H9 (cell line): ENCODE measurements at regions not wholly inside any gene's neighbourhood (a gene's known extent, or its start where the extent isn't known, plus 50 kb on each side); places are given as distances from the start of the nearest gene placed in this dataset.

Experiments
- DNase-seq: peaks from one replicate; pipeline ENCODE4 v3.0.0-alpha.2; 2017
- H2AFZ ChIP-seq: one replicate; pipeline ENCODE4 v1.6.1; 2013; ENCODE audit warnings: mild to moderate bottlenecking, low read length, control low read depth, moderate library complexity
- H2AK5ac ChIP-seq: 2 replicates; pipeline ENCODE4 v1.6.1; 2013; ENCODE audit warnings: low read length, control low read depth, mixed read lengths; ENCODE audit not compliant: insufficient read length
- H2BK120ac ChIP-seq: one replicate; pipeline ENCODE4 v1.6.1; 2013; ENCODE audit warnings: low read depth, mild to moderate bottlenecking, low read length, control low read depth, inconsistent platforms; ENCODE audit not compliant: poor library complexity, severe bottlenecking
- H2BK12ac ChIP-seq: 2 replicates; pipeline ENCODE4 v1.6.1; 2013; ENCODE audit warnings: low read length, control low read depth, mixed read lengths, low read depth; ENCODE audit not compliant: insufficient read length
- H2BK15ac ChIP-seq: 2 replicates; pipeline ENCODE4 v1.6.1; 2013; ENCODE audit warnings: low read depth, low read length, control low read depth
- H2BK20ac ChIP-seq: one replicate; pipeline ENCODE4 v1.6.1; 2013; ENCODE audit warnings: low read depth, mild to moderate bottlenecking, low read length, control low read depth, inconsistent platforms; ENCODE audit not compliant: poor library complexity, severe bottlenecking
- H2BK5ac ChIP-seq: 2 replicates; pipeline ENCODE4 v1.6.1; 2013; ENCODE audit warnings: low read length, control low read depth, mixed read lengths; ENCODE audit not compliant: insufficient read length
- H3K14ac ChIP-seq: 2 replicates; pipeline ENCODE4 v1.6.1; 2013; ENCODE audit warnings: low read length, control low read depth; ENCODE audit not compliant: insufficient read depth
- H3K18ac ChIP-seq: 2 replicates; pipeline ENCODE4 v1.6.1; 2013; ENCODE audit warnings: low read depth, mild to moderate bottlenecking, mixed read lengths, low read length, control low read depth; ENCODE audit not compliant: insufficient read length
- H3K23ac ChIP-seq: 2 replicates; pipeline ENCODE4 v1.6.1; 2013; ENCODE audit warnings: low read length, control low read depth, mixed read lengths, low read depth; ENCODE audit not compliant: insufficient read length
- H3K23me2 ChIP-seq: 2 replicates; pipeline ENCODE4 v1.6.1; 2013; ENCODE audit warnings: low read depth, mild to moderate bottlenecking, mixed read lengths, low read length, control low read depth; ENCODE audit not compliant: insufficient read length, poor library complexity, severe bottlenecking
- H3K27ac ChIP-seq: 2 replicates; pipeline ENCODE4 v1.5.1; 2013; ENCODE audit warnings: low read length, control low read depth, mixed read lengths, low read depth; ENCODE audit not compliant: insufficient read length
- H3K27me3 ChIP-seq: 2 replicates; pipeline ENCODE4 v1.6.1; 2013; ENCODE audit warnings: low read length, control low read depth, inconsistent platforms; ENCODE audit not compliant: insufficient read depth
- H3K4ac ChIP-seq: 2 replicates; pipeline ENCODE4 v1.6.1; 2013; ENCODE audit warnings: low read depth, mild to moderate bottlenecking, control low read depth, inconsistent platforms, low read length, moderate library complexity
- H3K4me1 ChIP-seq: 2 replicates; pipeline ENCODE4 v1.6.1; 2013; ENCODE audit warnings: low read length, control low read depth, inconsistent platforms; ENCODE audit not compliant: insufficient read depth
- H3K4me2 ChIP-seq: 2 replicates; pipeline ENCODE4 v1.6.1; 2013; ENCODE audit warnings: low read length, control low read depth, mixed read lengths; ENCODE audit not compliant: insufficient read length, insufficient read depth
- H3K56ac ChIP-seq: 2 replicates; pipeline ENCODE4 v1.6.1; 2013; ENCODE audit warnings: low read depth, mild to moderate bottlenecking, mixed read lengths, low read length, control low read depth; ENCODE audit not compliant: insufficient read length
- H3K79me1 ChIP-seq: 2 replicates; pipeline ENCODE4 v1.6.1; 2013; ENCODE audit warnings: low read depth, mild to moderate bottlenecking, moderate library complexity, low read length, control low read depth, inconsistent platforms; ENCODE audit not compliant: insufficient read depth, poor library complexity, severe bottlenecking
- H3K79me2 ChIP-seq: 2 replicates; pipeline ENCODE4 v1.6.1; 2013; ENCODE audit warnings: low read length, control low read depth, inconsistent platforms; ENCODE audit not compliant: insufficient read depth
- H3K9ac ChIP-seq: 2 replicates; pipeline ENCODE4 v1.6.1; 2013; ENCODE audit warnings: low read length, control low read depth, mixed read lengths; ENCODE audit not compliant: insufficient read length; ENCODE audit errors: extremely low read depth
- H3K9me3 ChIP-seq: one replicate; pipeline ENCODE4 v1.6.1; 2013; ENCODE audit warnings: low read depth, low read length, inconsistent platforms; ENCODE audit not compliant: control insufficient read depth
- H3T11ph ChIP-seq: one replicate; pipeline ENCODE4 v1.6.1; 2013; ENCODE audit warnings: mild to moderate bottlenecking, low read length, control low read depth, inconsistent platforms
- H4K20me1 ChIP-seq: one replicate; pipeline ENCODE4 v1.6.1; 2013; ENCODE audit not compliant: control insufficient read depth, insufficient read length, insufficient read depth
- H4K5ac ChIP-seq: 2 replicates; pipeline ENCODE4 v1.6.1; 2013; ENCODE audit warnings: low read depth, mild to moderate bottlenecking, mixed read lengths, low read length, control low read depth; ENCODE audit not compliant: insufficient read length
- H4K8ac ChIP-seq: replicated peaks from 2 replicates; pipeline ENCODE4 v1.6.1; 2013; ENCODE audit warnings: low read length, control low read depth, mixed read lengths, low read depth; ENCODE audit not compliant: insufficient read length
- H4K91ac ChIP-seq: 2 replicates; pipeline ENCODE4 v1.6.1; 2013; ENCODE audit warnings: low read depth, mild to moderate bottlenecking, moderate library complexity, mixed read lengths, low read length, control low read depth; ENCODE audit not compliant: insufficient read length
- H3K27ac Mint-ChIP-seq, 3 experiments: 2 replicates in 2 of 3; 3 replicates in 1 of 3; pipeline ENCODE4 v1.8.0; 2020 to 2021; ENCODE audit warnings: mixed read lengths in 3 of 3, mild to moderate bottlenecking in 1 of 3, moderate library complexity in 1 of 3
- H3K27me3 Mint-ChIP-seq: 2 replicates; pipeline ENCODE4 v1.8.0; 2021; ENCODE audit warnings: low read depth, mild to moderate bottlenecking, moderate library complexity, mixed read lengths
- H3K36me3 Mint-ChIP-seq, 3 experiments: 2 replicates in 2 of 3; 3 replicates in 1 of 3; pipeline ENCODE4 v1.8.0; 2020 to 2021; ENCODE audit warnings: low read depth in 3 of 3, mixed read lengths in 3 of 3; ENCODE audit not compliant: insufficient read depth in 1 of 3
- H3K4me1 Mint-ChIP-seq, 2 experiments: 2 replicates each; pipeline ENCODE4 v1.8.0; 2020; ENCODE audit warnings: mixed read lengths in 2 of 2
- H3K4me3 Mint-ChIP-seq, 2 experiments: 2 replicates in 1 of 2; 3 replicates in 1 of 2; pipeline ENCODE4 v1.8.0; 2020 to 2021; ENCODE audit warnings: mild to moderate bottlenecking in 2 of 2, mixed read lengths in 2 of 2, moderate library complexity in 1 of 2
- H3K9me3 Mint-ChIP-seq, 2 experiments: 2 replicates in 1 of 2; 3 replicates in 1 of 2; pipeline ENCODE4 v1.8.0; 2020; ENCODE audit warnings: mild to moderate bottlenecking in 2 of 2, mixed read lengths in 2 of 2, moderate library complexity in 1 of 2
- WGBS: extraction: QIAGEN DNeasy Blood & Tissue Kit; methylation state at CpG from one replicate; pipeline ENCODE4 v1.1.7; 2013; ENCODE audit warnings: missing lambda C conversion rate, low lambda C conversion rate, mixed read lengths; ENCODE audit not compliant: insufficient read length; ENCODE audit errors: extremely low coverage; 5-methylcytosine and 5-hydroxymethylcytosine counted together
- TF ChIP-seq, protein P1 (sequence below): fragments of 200-600 bp; sonication (generic); conservative IDR thresholded peaks from 3 replicates; pipeline ENCODE4 v1.8.0; 2021; ENCODE audit warnings: antibody characterized with exemption, mild to moderate bottlenecking

DNA sequence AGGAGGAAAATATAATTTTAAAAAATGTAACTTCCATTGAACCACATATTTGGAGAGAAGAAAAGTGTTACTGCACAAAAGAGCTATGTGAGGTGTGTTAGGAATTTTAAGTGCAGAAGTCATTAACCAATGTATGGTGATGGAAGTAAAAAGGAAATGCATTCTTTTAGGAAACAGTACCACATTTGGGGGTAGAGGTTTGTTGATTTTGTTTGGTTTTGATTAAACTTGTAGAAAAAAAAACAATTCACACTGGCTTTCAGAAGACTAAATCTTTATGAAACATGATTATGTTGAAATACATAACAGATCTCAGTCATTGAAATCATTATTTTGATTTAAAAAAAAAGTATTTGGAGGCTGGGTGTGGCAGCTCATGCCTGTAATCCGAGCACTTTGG is 1287.0 kb upstream of the GJE1 start:
- H3K4me1 ChIP-seq: no peaks in the 10 kb centered on the region
- Mint-ChIP-seq H3K27ac (no peak overlapping the region), H3K4me3 (no peak overlapping the region), H3K36me3 (no peaks in the 10 kb centered on the region), H3K27me3 (no peaks in the 10 kb centered on the region), H3K9me3 (no peaks in the 10 kb centered on the region; a peak in 1 of 5 replicates), H3K4me1 (no peaks in the 10 kb centered on the region)
- no peak overlapping the region for H4K5ac ChIP-seq
- H3K9me3 ChIP-seq: no peaks in the 10 kb centered on the region
- TF ChIP-seq, protein P1, sequence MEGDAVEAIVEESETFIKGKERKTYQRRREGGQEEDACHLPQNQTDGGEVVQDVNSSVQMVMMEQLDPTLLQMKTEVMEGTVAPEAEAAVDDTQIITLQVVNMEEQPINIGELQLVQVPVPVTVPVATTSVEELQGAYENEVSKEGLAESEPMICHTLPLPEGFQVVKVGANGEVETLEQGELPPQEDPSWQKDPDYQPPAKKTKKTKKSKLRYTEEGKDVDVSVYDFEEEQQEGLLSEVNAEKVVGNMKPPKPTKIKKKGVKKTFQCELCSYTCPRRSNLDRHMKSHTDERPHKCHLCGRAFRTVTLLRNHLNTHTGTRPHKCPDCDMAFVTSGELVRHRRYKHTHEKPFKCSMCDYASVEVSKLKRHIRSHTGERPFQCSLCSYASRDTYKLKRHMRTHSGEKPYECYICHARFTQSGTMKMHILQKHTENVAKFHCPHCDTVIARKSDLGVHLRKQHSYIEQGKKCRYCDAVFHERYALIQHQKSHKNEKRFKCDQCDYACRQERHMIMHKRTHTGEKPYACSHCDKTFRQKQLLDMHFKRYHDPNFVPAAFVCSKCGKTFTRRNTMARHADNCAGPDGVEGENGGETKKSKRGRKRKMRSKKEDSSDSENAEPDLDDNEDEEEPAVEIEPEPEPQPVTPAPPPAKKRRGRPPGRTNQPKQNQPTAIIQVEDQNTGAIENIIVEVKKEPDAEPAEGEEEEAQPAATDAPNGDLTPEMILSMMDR: no peak
- no peak overlapping the region for H2BK12ac ChIP-seq
- WGBS: no CpG with 5 or more reads among the region's 1 CpG
- H2AFZ ChIP-seq: no peak overlapping the region
- H4K20me1 ChIP-seq: no peaks in the 10 kb centered on the region
- no peak overlapping the region for H2BK120ac ChIP-seq
- H2BK15ac ChIP-seq: no peak overlapping the region
- H3K79me1 ChIP-seq: no peaks in the 10 kb centered on the region
- H3K18ac ChIP-seq: no peak overlapping the region
- H3K27ac ChIP-seq: no peak overlapping the region
- H4K8ac ChIP-seq: no peak overlapping the region
- no peak overlapping the region for H2BK20ac ChIP-seq
- no peak overlapping the region for H3T11ph ChIP-seq
- H3K27me3 ChIP-seq: no peaks in the 10 kb centered on the region
- H3K23ac ChIP-seq: no peak overlapping the region
- H3K4ac ChIP-seq: no peak overlapping the region
- no peak overlapping the region for H3K56ac ChIP-seq
- H2AK5ac ChIP-seq: no peak overlapping the region
- no peak overlapping the region for H3K9ac ChIP-seq
- no peak for DNase-seq
- no peak overlapping the region for H4K91ac ChIP-seq
- no peaks in the 10 kb centered on the region for H3K79me2 ChIP-seq
- H3K14ac ChIP-seq: no peak overlapping the region
- no peak overlapping the region for H2BK5ac ChIP-seq
- no peak overlapping the region for H3K4me2 ChIP-seq
- no peaks in the 10 kb centered on the region for H3K23me2 ChIP-seq
